IPS DF 19.7 (cell line): ENCODE measurements at regions not wholly inside any gene's neighbourhood (a gene's known extent, or its start where the extent isn't known, plus 50 kb on each side); places are given as distances from the start of the nearest gene placed in this dataset.
"Not testable (repeated sequence)": the region's sequence is repeated elsewhere in the genome, so short reads cannot be mapped to it uniquely, and the experiment has no call there.

Experiments used
- DNase-seq: peaks from one replicate; pipeline ENCODE4 v3.0.0-alpha.2; 2013; ENCODE audit warnings: low read depth, low spot score

GRCh38 chr6:118719351-118720124 is 68.1 kb upstream of the CEP85L start:
- DNase-seq: no peak

- DNase-seq: no peak
Measured at GRCh38 chr6:118718903-118719302, 67.5 kb upstream of the CEP85L start.

GRCh38 chr6:118718297-118718696 is 66.9 kb upstream of the CEP85L start:
- DNase-seq: no peak

DNA sequence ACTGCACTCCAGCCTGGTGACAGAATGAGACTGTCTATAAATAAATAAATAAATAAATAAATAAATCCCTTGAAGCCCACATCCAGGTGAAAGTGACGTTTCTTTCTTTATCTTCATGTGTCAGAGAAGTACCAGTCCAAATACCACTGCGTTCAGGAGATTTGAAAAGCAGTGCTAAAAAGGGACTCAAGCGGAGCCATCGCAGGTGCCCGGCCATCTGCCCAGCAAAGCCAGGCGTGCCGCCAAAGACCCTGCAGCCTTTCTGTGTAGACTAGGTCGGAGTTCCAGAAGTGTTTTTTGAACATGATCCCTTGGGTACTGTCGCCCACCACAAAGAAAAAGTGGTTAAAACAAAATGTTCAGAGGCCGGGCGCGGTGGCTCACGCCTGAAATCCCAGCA is 65.7 kb upstream of the CEP85L start:
- no peak for DNase-seq

- not testable (repeated sequence) for DNase-seq
Measured at GRCh38 chr6:118715907-118716306, 64.5 kb upstream of the CEP85L start.

- no peak for DNase-seq
Measured at GRCh38 chr6:118715376-118715775, 64.0 kb upstream of the CEP85L start.

DNA sequence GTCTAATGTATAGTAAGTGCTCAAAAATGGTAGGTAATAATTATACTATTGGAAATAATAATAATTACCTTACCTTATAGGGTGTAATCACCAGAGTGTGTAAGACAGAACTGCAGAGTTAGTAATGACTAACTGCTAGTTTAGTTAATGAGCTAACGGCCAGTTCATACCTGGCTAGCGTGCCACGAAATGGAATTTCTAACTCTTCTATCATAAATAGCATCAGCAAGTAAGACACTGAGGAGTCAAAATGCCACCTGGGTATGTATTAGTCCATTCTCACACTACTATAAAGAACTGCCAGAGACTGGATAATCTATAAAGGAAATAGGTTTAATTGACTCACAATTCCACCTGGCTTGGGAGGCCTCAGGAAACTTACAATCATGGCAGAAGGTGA is 63.4 kb upstream of the CEP85L start:
- no peak for DNase-seq

DNA sequence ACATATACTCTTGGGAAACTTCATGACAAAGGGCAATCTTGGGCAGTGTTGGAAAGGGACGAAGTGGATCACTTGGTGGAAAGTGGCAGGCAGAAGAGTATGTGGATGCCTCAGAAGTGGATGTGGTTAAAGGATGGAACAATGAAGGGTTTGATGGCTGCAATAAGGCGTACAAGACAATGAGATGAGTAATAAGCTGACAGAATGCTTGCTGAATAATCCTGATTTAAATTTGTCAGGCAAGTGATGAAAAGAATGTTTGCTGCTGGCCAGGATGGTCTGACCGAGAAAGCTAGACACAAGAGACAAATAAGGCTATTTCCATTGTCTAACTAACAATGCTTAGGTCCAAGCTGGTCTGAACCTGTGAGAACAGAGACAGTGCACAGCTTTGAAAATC is 61.6 kb upstream of the CEP85L start:
- DNase-seq: no peak

GRCh38 chr6:118710616-118711015 is 59.2 kb upstream of the CEP85L start:
- DNase-seq: no peak

- no peak for DNase-seq
Measured at GRCh38 chr6:118709859-118710350, 58.5 kb upstream of the CEP85L start.

DNA sequence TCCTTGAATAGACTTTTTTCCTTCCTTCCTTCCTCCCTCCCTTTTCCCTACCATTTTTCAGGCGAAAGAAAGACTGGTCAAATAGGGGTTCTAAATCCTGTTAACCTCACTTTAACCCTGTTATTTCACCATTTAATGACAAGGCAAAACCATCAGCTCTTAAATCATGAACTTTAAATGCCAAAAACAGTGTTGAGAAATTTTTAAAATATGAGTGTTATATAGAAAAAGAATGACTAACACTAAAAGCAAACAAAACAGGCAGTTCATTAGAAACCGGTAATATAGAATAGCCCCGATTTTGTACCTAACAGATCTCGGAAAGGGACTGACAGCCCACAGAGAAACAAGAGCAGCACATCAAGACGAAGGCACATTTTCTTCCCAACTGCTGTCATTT is 57.4 kb upstream of the CEP85L start:
- no peak for DNase-seq

- DNase-seq: no peak
Measured at GRCh38 chr6:118708055-118708454, 56.7 kb upstream of the CEP85L start.

GRCh38 chr6:118706702-118707101 is 55.3 kb upstream of the CEP85L start:
- DNase-seq: no peak

- DNase-seq: no peak
Measured at GRCh38 chr6:118705544-118706491, 54.4 kb upstream of the CEP85L start.

DNA sequence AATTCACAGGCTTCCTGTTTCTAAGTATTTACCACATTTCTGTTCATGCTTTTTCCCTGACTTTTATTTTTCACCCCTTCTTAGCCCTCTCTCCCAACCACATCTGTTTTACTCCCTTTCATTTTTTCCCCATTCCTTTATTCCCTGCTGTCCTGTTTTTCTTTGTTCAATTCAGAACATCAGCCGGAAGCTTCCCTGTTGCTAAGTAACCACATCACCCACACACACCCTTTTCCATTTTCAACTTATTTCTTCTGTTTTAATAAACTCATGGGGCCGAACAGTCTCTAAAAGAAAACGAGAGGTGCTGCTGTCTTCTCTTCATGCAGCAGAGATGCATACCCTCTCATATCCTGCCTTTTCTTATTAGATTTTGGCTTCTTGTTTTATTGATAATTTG is 53.5 kb upstream of the CEP85L start:
- DNase-seq: no peak

- DNase-seq: not testable (repeated sequence)
Measured at GRCh38 chr6:118701260-118701659, 49.9 kb upstream of the CEP85L start.
